ENCODE measurements at regions not wholly inside any gene's neighbourhood (a gene's known extent, or its start where the extent isn't known, plus 50 kb on each side); places are given as distances from the start of the nearest gene placed in this dataset.

DNA sequence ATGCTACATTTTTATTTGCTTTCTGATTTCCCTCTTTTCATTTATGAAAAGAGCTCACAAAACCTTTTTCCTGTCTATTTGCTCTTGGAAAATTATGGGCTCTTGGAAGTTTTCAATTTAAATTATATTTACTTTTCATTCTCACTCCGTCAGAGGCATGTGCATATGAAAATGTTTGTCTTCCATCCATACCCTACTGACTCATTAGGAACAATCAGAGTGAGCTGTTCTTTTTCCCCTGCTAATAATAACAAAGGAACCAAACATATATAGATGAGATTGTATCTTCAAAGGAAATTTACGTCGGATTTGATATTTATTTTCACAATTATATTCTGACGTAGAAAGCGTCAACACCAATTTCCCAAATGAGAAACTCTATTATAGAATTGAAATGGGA is 1101.2 kb downstream of the TSN start:
- DNase-seq = peak in 1 of 2 experiments; percentile 11

DNA sequence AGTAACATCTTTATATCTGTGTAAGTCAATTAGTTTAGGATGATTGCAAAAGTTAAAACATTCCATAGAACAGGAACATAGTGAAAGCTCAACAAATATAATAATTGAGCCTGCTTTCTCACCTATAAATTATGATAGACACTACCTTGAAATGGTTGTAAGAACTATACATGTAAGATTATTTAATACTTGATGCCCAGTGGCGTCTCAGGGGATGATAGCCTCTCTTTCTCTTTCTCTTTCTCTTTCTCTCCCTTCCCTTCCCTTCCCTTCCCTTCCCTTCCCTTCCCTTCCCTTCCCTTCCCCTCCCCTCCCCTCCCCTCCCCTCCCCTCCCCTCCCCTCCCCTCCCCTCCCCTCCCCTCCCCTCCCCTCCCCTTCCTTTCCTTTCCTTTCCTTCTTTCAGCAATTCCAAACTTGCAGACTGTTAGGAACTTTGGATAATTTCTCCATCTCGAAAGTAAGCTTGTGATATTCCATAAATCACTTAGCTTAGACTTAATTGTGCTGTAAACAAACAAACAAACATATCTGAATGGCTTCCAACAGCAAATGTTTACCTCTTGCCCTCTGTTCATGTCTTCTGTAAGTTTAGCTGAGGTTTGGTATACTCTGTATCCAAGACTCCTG is 1102.7 kb downstream of the TSN start:
- no peak for DNase-seq

DNA sequence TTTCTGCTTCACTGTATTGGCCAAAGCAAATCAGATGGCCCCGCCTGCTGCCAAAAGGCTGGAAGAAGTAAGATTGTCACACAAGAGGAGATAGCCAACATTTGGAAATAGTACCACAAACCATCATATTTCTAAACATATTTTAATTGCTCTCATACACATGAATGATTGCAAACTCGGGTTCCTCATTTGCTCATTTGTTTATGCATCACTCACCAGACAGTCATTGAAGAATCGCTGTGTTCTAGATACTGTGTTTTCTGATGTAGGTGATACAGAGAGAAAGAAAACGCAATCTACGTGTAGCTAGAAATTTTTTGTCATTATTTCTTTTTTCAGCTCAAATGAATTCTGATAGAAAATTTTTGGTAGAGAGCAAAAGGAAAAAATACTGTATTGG is 1103.4 kb downstream of the TSN start:
- DNase-seq = no peak

- DNase-seq = no peak
These were observed 1103.8 kb downstream of the TSN start for GRCh38 chr2:122859260-122859659.

GRCh38 chr2:122863532-122863931 is 1108.1 kb downstream of the TSN start:
- no peak for DNase-seq

GRCh38 chr2:122864728-122865127 is 1109.3 kb downstream of the TSN start:
- DNase-seq = no peak

DNA sequence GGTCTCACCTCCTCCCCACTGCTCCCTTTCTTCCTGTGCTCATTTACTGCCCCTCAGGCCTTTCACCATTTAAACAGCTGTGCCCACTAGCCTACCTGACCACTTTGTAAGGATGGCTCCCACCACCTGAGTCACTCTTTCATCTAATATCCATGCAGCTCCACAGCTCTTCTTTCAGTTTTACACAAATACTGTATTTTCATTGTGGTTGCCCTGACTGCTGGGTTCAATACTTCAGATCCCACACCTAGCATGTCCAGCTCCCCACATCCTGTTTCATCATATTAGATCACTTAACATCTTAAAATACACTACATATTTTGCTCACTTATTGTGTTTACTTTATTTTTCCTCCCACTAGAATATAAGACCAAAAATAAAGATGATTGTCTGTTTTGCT is 1110.6 kb downstream of the TSN start:
- DNase-seq = no peak

GRCh38 chr2:122867941-122868340 is 1112.5 kb downstream of the TSN start:
- no peak for DNase-seq

GRCh38 chr2:122868646-122869275 is 1113.3 kb downstream of the TSN start:
- no peak for DNase-seq

GRCh38 chr2:122873951-122874350 is 1118.5 kb downstream of the TSN start:
- DNase-seq = no peak

GRCh38 chr2:122875091-122875865 is 1119.8 kb downstream of the TSN start:
- DNase-seq = no peak

DNA sequence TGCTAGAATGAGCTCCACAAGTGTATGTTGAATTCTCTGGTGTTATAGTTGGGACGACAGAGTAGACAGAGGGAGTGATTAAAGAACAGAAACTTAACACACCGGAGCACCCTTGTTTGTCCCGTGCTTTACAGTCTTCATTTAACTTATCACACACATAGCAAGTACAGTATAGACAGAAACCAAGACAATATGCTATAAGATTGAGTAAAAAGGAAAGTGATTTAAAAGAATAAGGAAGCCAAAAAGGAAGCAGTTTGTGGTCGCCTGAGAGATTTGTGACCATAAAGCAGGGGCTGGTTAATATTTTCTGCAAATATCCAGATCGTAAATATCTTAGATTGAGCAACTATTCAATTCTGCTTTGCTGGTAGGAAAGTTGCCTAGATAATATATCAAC is 1128.4 kb downstream of the TSN start:
- DNase-seq = no peak

GRCh38 chr2:122884889-122885288 is 1129.4 kb downstream of the TSN start:
- DNase-seq = no peak

DNA sequence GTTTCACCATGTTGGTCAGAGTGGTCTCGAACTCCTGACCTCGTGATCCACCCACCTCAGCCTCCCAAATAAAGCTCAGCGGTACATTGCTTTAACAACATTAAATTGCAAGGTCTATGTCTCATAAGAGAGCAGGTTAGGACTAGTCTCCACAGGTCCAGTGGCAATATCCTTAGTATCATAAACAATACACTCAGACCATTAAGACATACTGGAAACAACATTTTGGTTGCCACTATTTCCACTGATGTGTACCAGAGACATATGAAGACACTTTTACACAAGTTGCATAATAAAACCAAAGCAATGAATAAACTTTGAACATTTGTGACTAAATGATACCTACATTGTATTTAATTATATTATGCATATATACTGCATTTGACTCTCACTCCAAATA is 1130.0 kb downstream of the TSN start:
- no peak for DNase-seq

DNA sequence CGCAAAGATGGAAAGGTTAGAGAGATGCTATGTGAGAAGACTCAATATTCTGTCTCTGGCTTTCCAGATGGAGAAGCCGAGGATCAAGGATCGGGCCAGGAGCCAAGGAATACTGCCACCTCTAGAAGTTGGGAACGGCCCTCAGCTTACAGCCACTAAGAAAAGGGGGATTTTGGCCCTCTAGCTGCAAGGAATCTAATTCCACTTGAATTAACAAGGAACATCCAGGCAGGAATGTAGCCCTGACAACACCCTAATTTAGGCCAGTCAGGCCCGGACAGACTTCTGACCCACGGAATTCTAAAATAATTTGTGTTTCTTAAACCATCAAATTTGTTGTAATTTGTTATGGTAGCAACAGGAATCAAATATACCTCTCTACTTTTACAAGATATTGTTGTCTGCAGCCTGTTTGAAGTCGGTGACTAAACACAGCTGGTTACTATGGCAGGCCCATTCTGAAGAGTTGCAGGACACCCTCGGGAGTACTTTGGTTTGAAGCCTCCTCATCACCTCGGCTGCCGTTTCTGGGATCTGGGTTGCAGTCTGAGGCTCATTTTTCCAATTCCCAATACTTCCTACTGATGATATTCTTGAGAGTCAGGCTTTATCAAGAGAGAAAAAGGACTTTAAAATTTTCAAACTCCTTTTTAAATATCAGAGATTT is 1131.2 kb downstream of the TSN start:
- no peak for DNase-seq

- DNase-seq = no peak
These were observed 1125.5 kb upstream of the CNTNAP5 start for GRCh38 chr2:122899614-122900013.

- no peak for DNase-seq
These were observed 1119.7 kb upstream of the CNTNAP5 start for GRCh38 chr2:122905431-122905830.

DNA sequence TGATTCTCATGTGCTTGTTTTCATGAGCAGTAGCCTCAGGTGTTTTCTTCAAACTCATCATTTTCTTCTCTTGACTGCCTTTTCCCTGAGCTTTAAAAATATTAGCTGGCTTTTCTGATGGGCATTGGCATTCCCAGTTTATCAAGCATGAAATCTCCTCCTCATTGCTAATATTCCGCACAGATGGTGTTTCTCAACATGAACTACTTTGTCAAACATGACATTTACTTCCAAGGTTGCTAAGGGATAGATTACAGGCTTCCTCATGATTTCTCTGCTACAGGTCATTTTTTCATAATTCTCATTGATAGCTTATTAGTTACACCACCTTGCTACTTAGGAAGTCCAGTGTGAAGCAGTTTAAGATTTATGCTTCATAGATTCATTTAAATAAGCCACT is 1116.9 kb upstream of the CNTNAP5 start:
- DNase-seq = no peak

- no peak for DNase-seq
These were observed 1097.9 kb upstream of the CNTNAP5 start for GRCh38 chr2:122927197-122927596.

DNA sequence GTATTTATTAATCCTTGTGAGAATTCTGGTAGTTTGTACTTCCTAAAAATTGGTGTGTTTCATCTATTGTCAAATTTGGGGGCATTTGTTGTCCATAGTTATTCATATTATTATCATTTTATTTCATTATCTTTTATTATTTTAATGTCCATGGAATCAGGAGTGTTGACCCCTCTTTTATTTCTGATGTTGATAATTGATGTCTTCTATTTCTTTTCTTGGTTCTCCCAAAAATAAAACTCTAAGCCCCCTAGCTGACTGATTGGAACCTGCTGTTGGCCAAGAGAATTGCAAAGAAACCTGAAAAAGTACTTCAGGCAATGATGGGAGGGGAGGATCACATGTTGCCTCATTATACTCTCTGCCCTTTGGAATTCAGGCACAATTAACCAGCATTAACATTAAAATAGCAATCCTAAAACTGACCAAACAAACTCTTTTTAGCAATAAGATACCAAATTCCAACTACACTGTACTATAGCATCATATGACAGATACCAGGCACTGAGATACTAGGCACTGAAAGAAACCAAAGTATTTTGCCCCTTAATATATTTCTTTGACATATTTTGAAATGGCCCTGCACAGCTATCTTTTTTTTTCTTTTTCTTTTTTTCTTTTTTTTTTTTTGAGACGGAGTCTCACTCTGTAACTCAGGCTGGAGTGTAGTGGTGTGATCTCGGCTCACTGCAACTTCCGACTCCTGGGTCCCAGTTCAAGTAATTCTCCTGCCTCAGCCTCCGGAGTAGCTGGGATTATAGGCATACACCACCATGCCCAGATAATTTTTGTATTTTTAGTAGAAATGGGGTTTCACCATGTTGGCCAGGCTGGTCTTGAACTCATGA is 1097.2 kb upstream of the CNTNAP5 start:
- no peak for DNase-seq

GRCh38 chr2:122929347-122929746 is 1095.7 kb upstream of the CNTNAP5 start:
- DNase-seq = no peak

GRCh38 chr2:122935506-122935905 is 1089.6 kb upstream of the CNTNAP5 start:
- no peak for DNase-seq

DNA sequence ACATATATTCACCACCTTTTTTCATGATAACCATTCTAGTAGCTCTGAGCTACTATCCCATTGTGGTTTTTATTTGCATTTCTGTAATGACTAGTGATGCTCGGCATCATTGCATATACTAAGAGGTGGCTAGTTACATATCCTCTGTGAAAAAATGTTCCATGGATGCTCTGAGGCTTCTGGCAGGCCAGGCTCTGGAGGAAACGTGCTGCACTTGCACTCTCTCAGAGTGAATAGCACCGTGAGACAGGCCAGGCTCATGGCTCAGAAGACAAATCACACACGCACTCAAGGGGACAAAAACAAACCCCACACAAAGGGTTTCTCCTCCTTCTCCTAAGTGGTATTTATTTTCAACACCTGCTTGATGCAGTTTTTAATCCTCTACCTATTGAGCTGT is 1085.3 kb upstream of the CNTNAP5 start:
- DNase-seq = no peak
